ENCODE measurements at regions not wholly inside any gene's neighbourhood (a gene's known extent, or its start where the extent isn't known, plus 50 kb on each side); places are given as distances from the start of the nearest gene placed in this dataset.

DNA sequence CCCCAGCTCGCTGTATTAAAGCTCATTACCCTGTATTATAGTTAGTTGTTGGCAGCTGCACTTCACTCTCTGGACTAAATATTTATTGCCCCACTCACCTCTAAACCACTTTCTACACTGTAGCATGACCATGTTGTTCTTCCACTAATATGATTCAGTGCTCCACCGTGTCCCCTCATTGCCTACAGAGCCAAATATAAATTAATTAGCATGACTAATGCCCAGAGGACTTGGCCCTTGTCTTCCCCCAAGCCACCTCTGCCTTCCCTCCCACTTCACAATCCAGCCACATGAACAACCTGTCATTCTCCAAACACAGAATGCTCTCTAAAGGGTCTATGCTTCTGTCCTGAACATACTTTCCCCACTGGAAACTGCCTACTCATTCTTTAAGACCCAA is 276.5 kb downstream of the PLPP3 start:
- TF ChIP-seq POLR2A (IDR thresholded peaks at IDR 0.05; ENCODE audit: low read depth) = no peak
- TF ChIP-seq, protein P1, sequence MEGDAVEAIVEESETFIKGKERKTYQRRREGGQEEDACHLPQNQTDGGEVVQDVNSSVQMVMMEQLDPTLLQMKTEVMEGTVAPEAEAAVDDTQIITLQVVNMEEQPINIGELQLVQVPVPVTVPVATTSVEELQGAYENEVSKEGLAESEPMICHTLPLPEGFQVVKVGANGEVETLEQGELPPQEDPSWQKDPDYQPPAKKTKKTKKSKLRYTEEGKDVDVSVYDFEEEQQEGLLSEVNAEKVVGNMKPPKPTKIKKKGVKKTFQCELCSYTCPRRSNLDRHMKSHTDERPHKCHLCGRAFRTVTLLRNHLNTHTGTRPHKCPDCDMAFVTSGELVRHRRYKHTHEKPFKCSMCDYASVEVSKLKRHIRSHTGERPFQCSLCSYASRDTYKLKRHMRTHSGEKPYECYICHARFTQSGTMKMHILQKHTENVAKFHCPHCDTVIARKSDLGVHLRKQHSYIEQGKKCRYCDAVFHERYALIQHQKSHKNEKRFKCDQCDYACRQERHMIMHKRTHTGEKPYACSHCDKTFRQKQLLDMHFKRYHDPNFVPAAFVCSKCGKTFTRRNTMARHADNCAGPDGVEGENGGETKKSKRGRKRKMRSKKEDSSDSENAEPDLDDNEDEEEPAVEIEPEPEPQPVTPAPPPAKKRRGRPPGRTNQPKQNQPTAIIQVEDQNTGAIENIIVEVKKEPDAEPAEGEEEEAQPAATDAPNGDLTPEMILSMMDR (IDR thresholded peaks at IDR 0.05) = no peak
- no peak for TF ChIP-seq POLR2AphosphoS5 (IDR thresholded peaks at IDR 0.05)
- TF ChIP-seq EP300 (IDR thresholded peaks at IDR 0.05) = no peak
